ENCODE measurements at regions not wholly inside any gene's neighbourhood (a gene's known extent, or its start where the extent isn't known, plus 50 kb on each side); places are given as distances from the start of the nearest gene placed in this dataset.

- Mint-ChIP-seq H3K36me3 (ENCODE audit: low read depth) (no peaks in the 10 kb centered on the region), H3K4me1 (ENCODE audit: low read depth) (peaks cover 64% of the 10 kb centered on the region), H3K27ac (ENCODE audit: unreplicated experiment) (peak overlapping the region; percentile 90), H3K4me3 (ENCODE audit: unreplicated experiment) (peak overlapping the region; percentile 54), H3K27me3 (ENCODE audit: low read depth) (no peaks in the 10 kb centered on the region), H3K9me3 (ENCODE audit: low read depth) (no peaks in the 10 kb centered on the region)
- DNase-seq (ENCODE audit: low spot score), result no peak
- TF ChIP-seq CTCF (IDR thresholded peaks at IDR 0.05), result no peak
Measured at GRCh38 chr14:49972823-49973222, 79.9 kb downstream of the ARF6 start.

- Mint-ChIP-seq H3K36me3 (ENCODE audit: low read depth) (no peaks in the 10 kb centered on the region), H3K9me3 (ENCODE audit: low read depth) (no peaks in the 10 kb centered on the region), H3K27ac (ENCODE audit: unreplicated experiment) (peak overlapping the region; percentile 88), H3K4me1 (ENCODE audit: low read depth) (peaks cover 62% of the 10 kb centered on the region), H3K4me3 (ENCODE audit: unreplicated experiment) (peak overlapping the region; percentile 31), H3K27me3 (ENCODE audit: low read depth) (no peaks in the 10 kb centered on the region)
- DNase-seq (ENCODE audit: low spot score), result no peak
- TF ChIP-seq CTCF (IDR thresholded peaks at IDR 0.05), result no peak
Measured at GRCh38 chr14:49975276-49975675, 82.4 kb downstream of the ARF6 start.

GRCh38 chr14:49975799-49976198, 82.9 kb downstream of the ARF6 start:
- Mint-ChIP-seq H3K9me3 (ENCODE audit: low read depth) (no peaks in the 10 kb centered on the region), H3K4me1 (ENCODE audit: low read depth) (peaks cover 60% of the 10 kb centered on the region), H3K4me3 (ENCODE audit: unreplicated experiment) (peak overlapping the region; percentile 19), H3K27ac (ENCODE audit: unreplicated experiment) (peak overlapping the region; percentile 88), H3K36me3 (ENCODE audit: low read depth) (no peaks in the 10 kb centered on the region), H3K27me3 (ENCODE audit: low read depth) (no peaks in the 10 kb centered on the region)
- no peak for DNase-seq (ENCODE audit: low spot score)
- no peak for TF ChIP-seq CTCF (IDR thresholded peaks at IDR 0.05)

GRCh38 chr14:49977126-49977841, 84.4 kb downstream of the ARF6 start:
- Mint-ChIP-seq H3K4me1 (ENCODE audit: low read depth) (peaks cover 58% of the 10 kb centered on the region), H3K36me3 (ENCODE audit: low read depth) (no peaks in the 10 kb centered on the region), H3K27me3 (ENCODE audit: low read depth) (no peaks in the 10 kb centered on the region), H3K9me3 (ENCODE audit: low read depth) (no peaks in the 10 kb centered on the region), H3K27ac (ENCODE audit: unreplicated experiment) (no peak overlapping the region), H3K4me3 (ENCODE audit: unreplicated experiment) (no peak overlapping the region)
- TF ChIP-seq CTCF (IDR thresholded peaks at IDR 0.05), result no peak
- no peak for DNase-seq (ENCODE audit: low spot score)

GRCh38 chr14:49980027-49980426, 87.1 kb downstream of the ARF6 start:
- no peak for DNase-seq (ENCODE audit: low spot score)
- no peaks in the 10 kb centered on the region for H3K36me3 Mint-ChIP-seq (ENCODE audit: low read depth)
- no peak for TF ChIP-seq CTCF (IDR thresholded peaks at IDR 0.05)
- H3K4me1 Mint-ChIP-seq (ENCODE audit: low read depth), result peaks cover 66% of the 10 kb centered on the region
- no peak overlapping the region for H3K4me3 Mint-ChIP-seq (ENCODE audit: unreplicated experiment)
- no peaks in the 10 kb centered on the region for H3K27me3 Mint-ChIP-seq (ENCODE audit: low read depth)
- H3K27ac Mint-ChIP-seq (ENCODE audit: unreplicated experiment), result no peak overlapping the region
- no peaks in the 10 kb centered on the region for H3K9me3 Mint-ChIP-seq (ENCODE audit: low read depth)
